Astrocyte (in vitro differentiated cells and primary cell): ENCODE measurements at regions not wholly inside any gene's neighbourhood (a gene's known extent, or its start where the extent isn't known, plus 50 kb on each side); places are given as distances from the start of the nearest gene placed in this dataset.

ENCODE experiments used
- DNase-seq: peaks from one replicate; pipeline ENCODE4 v3.0.0-alpha.2; 2010; ENCODE audit warnings: low read depth
- FAIRE-seq: peaks from 2 replicates; lab custom pipeline; 2011; peaks lifted over from hg19 to GRCh38; lab: Jason Lieb, UNC
- H2AFZ ChIP-seq: 2 replicates; pipeline ENCODE4 v1.6.0; 2012; ENCODE audit warnings: low read depth, low read length, inconsistent platforms
- H3K27ac ChIP-seq: 2 replicates; pipeline ENCODE4 v1.5.1; 2011; ENCODE audit warnings: low read depth, low read length, inconsistent platforms
- H3K27me3 ChIP-seq: 2 replicates; pipeline ENCODE4 v1.6.0; 2011; ENCODE audit warnings: low read length, inconsistent platforms; ENCODE audit not compliant: insufficient read depth
- H3K36me3 ChIP-seq: 2 replicates; pipeline ENCODE4 v1.5.1; 2011; ENCODE audit warnings: low read length, inconsistent platforms; ENCODE audit not compliant: insufficient read depth
- H3K4me1 ChIP-seq: 2 replicates; pipeline ENCODE4 v1.5.1; 2011; ENCODE audit warnings: low read length, inconsistent platforms; ENCODE audit not compliant: insufficient read depth
- H3K4me2 ChIP-seq: 2 replicates; pipeline ENCODE4 v1.6.0; 2012; ENCODE audit warnings: low read length, inconsistent platforms
- H3K4me3 ChIP-seq: 2 replicates; pipeline ENCODE4 v1.5.1; 2011; ENCODE audit warnings: low read depth, mild to moderate bottlenecking, low read length, inconsistent platforms; ENCODE audit not compliant: insufficient read depth
- H3K79me2 ChIP-seq: 2 replicates; pipeline ENCODE4 v1.6.0; 2012; ENCODE audit warnings: mild to moderate bottlenecking, low read length, inconsistent platforms; ENCODE audit not compliant: insufficient read depth
- H3K9ac ChIP-seq: 2 replicates; pipeline ENCODE4 v1.6.0; 2012; ENCODE audit warnings: mild to moderate bottlenecking, low read length, inconsistent platforms
- H3K9me3 ChIP-seq: 2 replicates; pipeline ENCODE4 v1.5.1; 2012; ENCODE audit warnings: low read depth, mild to moderate bottlenecking, low read length, inconsistent platforms; ENCODE audit not compliant: insufficient read depth
- H4K20me1 ChIP-seq: 2 replicates; pipeline ENCODE4 v1.6.0; 2012; ENCODE audit warnings: low read length, inconsistent platforms; ENCODE audit not compliant: insufficient read depth
- H3K27ac Mint-ChIP-seq: one replicate; pipeline ENCODE4 v1.8.0; 2021; ENCODE audit warnings: mild to moderate bottlenecking, mixed read lengths; ENCODE audit not compliant: unreplicated experiment
- H3K27me3 Mint-ChIP-seq: one replicate; pipeline ENCODE4 v1.8.0; 2021; ENCODE audit warnings: low read depth, mixed read lengths; ENCODE audit not compliant: unreplicated experiment
- H3K36me3 Mint-ChIP-seq: one replicate; pipeline ENCODE4 v1.8.0; 2021; ENCODE audit warnings: low read depth, mixed read lengths; ENCODE audit not compliant: unreplicated experiment
- H3K4me1 Mint-ChIP-seq: one replicate; pipeline ENCODE4 v1.8.0; 2021; ENCODE audit warnings: low read depth, mixed read lengths; ENCODE audit not compliant: unreplicated experiment
- H3K4me3 Mint-ChIP-seq: one replicate; pipeline ENCODE4 v1.8.0; 2021; ENCODE audit warnings: mild to moderate bottlenecking, moderate library complexity, mixed read lengths; ENCODE audit not compliant: unreplicated experiment
- H3K9me3 Mint-ChIP-seq: one replicate; pipeline ENCODE4 v1.8.0; 2021; ENCODE audit warnings: mild to moderate bottlenecking, mixed read lengths; ENCODE audit not compliant: unreplicated experiment
- CTCF ChIP-seq: IDR thresholded peaks from 2 replicates; pipeline ENCODE4 v1.5.1; 2011; ENCODE audit warnings: low read depth, mild to moderate bottlenecking, inconsistent platforms, low read length, moderate library complexity; ENCODE audit not compliant: insufficient read depth
- EZH2 ChIP-seq: IDR thresholded peaks from 2 replicates; pipeline ENCODE4 v1.6.1; 2012; ENCODE audit warnings: mild to moderate bottlenecking, low read length, inconsistent platforms; ENCODE audit not compliant: insufficient read depth

- Histone ChIP-seq H2AFZ (no peak overlapping the region), H3K9ac (no peak overlapping the region), H3K4me2 (no peak overlapping the region), H4K20me1 (no peaks in the 10 kb centered on the region), H3K79me2 (no peaks in the 10 kb centered on the region), H3K27ac (no peak overlapping the region), H3K27me3 (no peaks in the 10 kb centered on the region), H3K9me3 (no peaks in the 10 kb centered on the region), H3K36me3 (no peaks in the 10 kb centered on the region), H3K4me3 (no peak overlapping the region), H3K4me1 (no peaks in the 10 kb centered on the region)
- no peak for DNase-seq
- H3K27ac Mint-ChIP-seq, result no peak overlapping the region
- no peaks in the 10 kb centered on the region for H3K36me3 Mint-ChIP-seq
- TF ChIP-seq CTCF (no peak), EZH2 (no peak)
- FAIRE-seq, result no peak
- H3K4me3 Mint-ChIP-seq, result no peak overlapping the region
- H3K4me1 Mint-ChIP-seq, result no peaks in the 10 kb centered on the region
- H3K9me3 Mint-ChIP-seq, result no peaks in the 10 kb centered on the region
- H3K27me3 Mint-ChIP-seq, result no peaks in the 10 kb centered on the region
These were observed 493.2 kb upstream of the KCNMB2 start for GRCh38 chr3:178043084-178043483.

GRCh38 chr3:178044320-178044719 is 491.9 kb upstream of the KCNMB2 start:
- no peaks in the 10 kb centered on the region for H3K9me3 Mint-ChIP-seq
- no peaks in the 10 kb centered on the region for H3K36me3 ChIP-seq
- no peak overlapping the region for H2AFZ ChIP-seq
- DNase-seq (no peak), FAIRE-seq (no peak)
- no peak overlapping the region for H3K27ac Mint-ChIP-seq
- H3K4me1 ChIP-seq, result no peaks in the 10 kb centered on the region
- H3K36me3 Mint-ChIP-seq, result no peaks in the 10 kb centered on the region
- H4K20me1 ChIP-seq, result no peaks in the 10 kb centered on the region
- TF ChIP-seq CTCF, result no peak
- no peak for TF ChIP-seq EZH2
- H3K27me3 ChIP-seq, result no peaks in the 10 kb centered on the region
- no peak overlapping the region for H3K4me2 ChIP-seq
- H3K79me2 ChIP-seq, result no peaks in the 10 kb centered on the region
- no peak overlapping the region for H3K4me3 Mint-ChIP-seq
- no peaks in the 10 kb centered on the region for H3K4me1 Mint-ChIP-seq
- no peak overlapping the region for H3K27ac ChIP-seq
- H3K9me3 ChIP-seq, result no peaks in the 10 kb centered on the region
- H3K9ac ChIP-seq, result no peak overlapping the region
- H3K27me3 Mint-ChIP-seq, result no peaks in the 10 kb centered on the region
- H3K4me3 ChIP-seq, result no peak overlapping the region

- H3K4me1 ChIP-seq, result no peaks in the 10 kb centered on the region
- H3K36me3 Mint-ChIP-seq, result no peaks in the 10 kb centered on the region
- no peak overlapping the region for H3K4me2 ChIP-seq
- H3K9ac ChIP-seq, result no peak overlapping the region
- FAIRE-seq (no peak), DNase-seq (no peak)
- H2AFZ ChIP-seq, result no peak overlapping the region
- H3K79me2 ChIP-seq, result no peaks in the 10 kb centered on the region
- no peaks in the 10 kb centered on the region for H4K20me1 ChIP-seq
- H3K27ac Mint-ChIP-seq, result no peak overlapping the region
- H3K9me3 Mint-ChIP-seq, result no peaks in the 10 kb centered on the region
- no peak overlapping the region for H3K4me3 Mint-ChIP-seq
- no peaks in the 10 kb centered on the region for H3K4me1 Mint-ChIP-seq
- no peak for TF ChIP-seq EZH2
- H3K27me3 Mint-ChIP-seq, result no peaks in the 10 kb centered on the region
- H3K9me3 ChIP-seq, result no peaks in the 10 kb centered on the region
- no peak overlapping the region for H3K4me3 ChIP-seq
- H3K27ac ChIP-seq, result no peak overlapping the region
- no peaks in the 10 kb centered on the region for H3K27me3 ChIP-seq
- H3K36me3 ChIP-seq, result no peaks in the 10 kb centered on the region
These were observed 488.7 kb upstream of the KCNMB2 start for GRCh38 chr3:178047496-178047895.
